HEK293T (cell line): ENCODE measurements at regions not wholly inside any gene's neighbourhood (a gene's known extent, or its start where the extent isn't known, plus 50 kb on each side); places are given as distances from the start of the nearest gene placed in this dataset.
"Not testable (repeated sequence)": the region's sequence is repeated elsewhere in the genome, so short reads cannot be mapped to it uniquely, and the experiment has no call there.

Experiments used
- CTCF ChIA-PET: fragments of 350-600 bp; formaldehyde crosslinking; extraction: SDS; loops from one replicate; lab custom pipeline; 2021; ENCODE audit warnings: antibody characterized with exemption, inconsistent platforms; lab: Yijun Ruan, JAX
- POLR2A ChIA-PET: fragments of 350-600 bp; formaldehyde crosslinking; extraction: SDS; loops from one replicate; lab custom pipeline; 2020; ENCODE audit warnings: antibody characterized with exemption, inconsistent platforms; lab: Yijun Ruan, JAX
- DNase-seq: peaks from one replicate; pipeline ENCODE4 v3.0.0; 2012; ENCODE audit warnings: mixed read lengths; ENCODE audit errors: extremely low spot score
- ARNT ChIP-seq: fragments of 450-650 bp; IDR thresholded peaks from 2 replicates; pipeline ENCODE4 v1.6.1; 2017; ENCODE audit warnings: mild to moderate bottlenecking
- BHLHE40 ChIP-seq: fragments of 450-650 bp; IDR thresholded peaks from 2 replicates; pipeline ENCODE4 v1.6.1; 2016; ENCODE audit warnings: mild to moderate bottlenecking, moderate library complexity, borderline replicate concordance
- CTBP1 ChIP-seq: fragments of 450-650 bp; IDR thresholded peaks from 2 replicates; pipeline ENCODE4 v1.6.1; 2016; ENCODE audit warnings: borderline replicate concordance
- ELF4 ChIP-seq: fragments of 450-650 bp; IDR thresholded peaks from 2 replicates; pipeline ENCODE4 v1.6.1; 2017; ENCODE audit warnings: antibody characterized with exemption
- FOXA1 ChIP-seq: fragments of 450-650 bp; IDR thresholded peaks from 2 replicates; pipeline ENCODE4 v1.6.1; 2016; ENCODE audit warnings: mild to moderate bottlenecking
- FOXK2 ChIP-seq: fragments of 450-650 bp; IDR thresholded peaks from 2 replicates; pipeline ENCODE4 v1.6.1; 2016; ENCODE audit warnings: mild to moderate bottlenecking
- FOXM1 ChIP-seq: fragments of 450-650 bp; IDR thresholded peaks from 2 replicates; pipeline ENCODE4 v1.6.1; 2017; ENCODE audit warnings: mild to moderate bottlenecking, borderline replicate concordance
- HDGF ChIP-seq: fragments of 450-650 bp; IDR thresholded peaks from 2 replicates; pipeline ENCODE4 v1.6.1; 2017; ENCODE audit warnings: antibody characterized with exemption, borderline replicate concordance
- L3MBTL2 ChIP-seq: fragments of 450-650 bp; conservative IDR thresholded peaks from 2 replicates; pipeline ENCODE4 v1.6.1; 2016; ENCODE audit warnings: mild to moderate bottlenecking
- LEF1 ChIP-seq: fragments of 450-650 bp; IDR thresholded peaks from 2 replicates; pipeline ENCODE4 v1.6.1; 2017; ENCODE audit warnings: mild to moderate bottlenecking, borderline replicate concordance
- NFRKB ChIP-seq: fragments of 450-650 bp; IDR thresholded peaks from 2 replicates; pipeline ENCODE4 v1.6.1; 2016; ENCODE audit warnings: mild to moderate bottlenecking, moderate library complexity
- SP1 ChIP-seq: fragments of 450-650 bp; IDR thresholded peaks from 2 replicates; pipeline ENCODE4 v1.6.1; 2017
- SUZ12 ChIP-seq: fragments of 450-650 bp; IDR thresholded peaks from 2 replicates; pipeline ENCODE4 v1.6.1; 2016; ENCODE audit warnings: mild to moderate bottlenecking
- TARDBP ChIP-seq: fragments of 450-650 bp; IDR thresholded peaks from 2 replicates; pipeline ENCODE4 v1.6.1; 2016
- ZNF384 ChIP-seq: fragments of 450-650 bp; IDR thresholded peaks from 2 replicates; pipeline ENCODE4 v1.6.1; 2016
- TF ChIP-seq, protein P1 (sequence below): fragments of 450-650 bp; IDR thresholded peaks from 2 replicates; pipeline ENCODE4 v1.6.1; 2016

DNA sequence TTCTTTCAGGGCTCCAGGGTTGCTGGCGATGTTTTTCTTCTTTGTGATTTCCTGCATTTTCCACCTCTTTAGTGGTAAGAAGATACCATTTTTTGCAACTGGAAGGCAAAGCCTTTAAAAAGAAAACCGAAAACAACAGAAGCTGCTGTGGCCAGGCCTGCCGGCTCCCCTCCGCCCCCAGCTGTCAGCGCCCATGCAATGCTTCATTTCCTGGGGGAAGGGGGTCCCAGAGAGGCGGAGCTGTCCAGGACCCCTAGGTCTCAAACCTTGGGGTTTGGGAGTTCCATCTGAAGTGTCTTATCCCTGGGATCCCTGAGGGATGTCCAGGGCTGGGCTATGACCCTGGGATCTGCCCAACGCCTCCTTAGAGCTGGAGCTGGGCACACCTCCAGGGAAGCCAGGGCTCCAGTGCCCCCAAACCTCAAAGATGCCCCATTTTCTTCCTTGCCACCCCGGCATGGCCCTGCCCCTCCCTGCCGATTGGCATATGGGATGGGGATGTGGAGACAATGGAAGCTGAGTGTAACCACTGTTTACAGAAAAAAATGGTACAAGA is 257.2 kb upstream of the MVB12B start:
- no peak for DNase-seq
- ChIA-PET POLR2A (no interaction called here), CTCF (no interaction called here)
- TF ChIP-seq FOXK2 (no peak), ZNF384 (no peak), ARNT (no peak), CTBP1 (no peak), NFRKB (no peak)
- TF ChIP-seq, protein P1, sequence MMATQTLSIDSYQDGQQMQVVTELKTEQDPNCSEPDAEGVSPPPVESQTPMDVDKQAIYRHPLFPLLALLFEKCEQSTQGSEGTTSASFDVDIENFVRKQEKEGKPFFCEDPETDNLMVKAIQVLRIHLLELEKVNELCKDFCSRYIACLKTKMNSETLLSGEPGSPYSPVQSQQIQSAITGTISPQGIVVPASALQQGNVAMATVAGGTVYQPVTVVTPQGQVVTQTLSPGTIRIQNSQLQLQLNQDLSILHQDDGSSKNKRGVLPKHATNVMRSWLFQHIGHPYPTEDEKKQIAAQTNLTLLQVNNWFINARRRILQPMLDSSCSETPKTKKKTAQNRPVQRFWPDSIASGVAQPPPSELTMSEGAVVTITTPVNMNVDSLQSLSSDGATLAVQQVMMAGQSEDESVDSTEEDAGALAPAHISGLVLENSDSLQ: no peak

DNA sequence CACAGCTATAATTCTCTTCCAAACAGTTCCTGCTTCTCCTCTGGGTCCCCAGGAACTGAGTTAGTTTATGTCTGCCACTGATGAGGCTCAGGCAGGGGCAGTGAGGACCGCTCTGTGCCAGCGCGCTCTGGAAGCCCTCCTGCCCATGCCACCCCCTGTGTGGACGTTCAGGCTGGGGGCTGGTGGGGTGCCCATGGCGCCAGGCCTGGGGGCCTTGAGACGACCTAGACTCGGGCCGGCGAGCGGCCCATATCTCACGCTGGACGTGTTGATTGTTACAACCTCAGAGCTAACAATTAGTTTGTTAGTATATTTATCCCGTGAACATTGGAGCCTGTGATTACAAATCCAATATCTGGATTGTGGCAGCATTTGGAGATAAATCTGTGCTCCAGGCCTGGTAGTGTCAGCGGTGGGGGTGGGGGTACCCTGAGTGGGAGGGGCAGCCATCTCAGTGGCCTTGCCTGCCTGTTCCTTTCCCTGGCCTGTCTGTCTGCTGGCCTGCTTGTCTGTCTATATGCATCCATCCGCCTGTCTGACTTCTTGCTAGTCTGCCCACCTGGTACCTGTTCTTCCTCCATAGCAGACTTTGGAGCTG is 256.5 kb upstream of the MVB12B start:
- ChIA-PET POLR2A (no interaction called here), CTCF (no interaction called here)
- TF ChIP-seq FOXA1 (no peak), CTBP1 (no peak), NFRKB (no peak), BHLHE40 (no peak), LEF1 (no peak), FOXM1 (no peak), ELF4 (no peak), TARDBP (no peak), ARNT (no peak), HDGF (no peak), L3MBTL2 (no peak), SP1 (no peak), FOXK2 (no peak), SUZ12 (no peak), ZNF384 (no peak)
- TF ChIP-seq, protein P1: no peak
- DNase-seq: no peak

DNA sequence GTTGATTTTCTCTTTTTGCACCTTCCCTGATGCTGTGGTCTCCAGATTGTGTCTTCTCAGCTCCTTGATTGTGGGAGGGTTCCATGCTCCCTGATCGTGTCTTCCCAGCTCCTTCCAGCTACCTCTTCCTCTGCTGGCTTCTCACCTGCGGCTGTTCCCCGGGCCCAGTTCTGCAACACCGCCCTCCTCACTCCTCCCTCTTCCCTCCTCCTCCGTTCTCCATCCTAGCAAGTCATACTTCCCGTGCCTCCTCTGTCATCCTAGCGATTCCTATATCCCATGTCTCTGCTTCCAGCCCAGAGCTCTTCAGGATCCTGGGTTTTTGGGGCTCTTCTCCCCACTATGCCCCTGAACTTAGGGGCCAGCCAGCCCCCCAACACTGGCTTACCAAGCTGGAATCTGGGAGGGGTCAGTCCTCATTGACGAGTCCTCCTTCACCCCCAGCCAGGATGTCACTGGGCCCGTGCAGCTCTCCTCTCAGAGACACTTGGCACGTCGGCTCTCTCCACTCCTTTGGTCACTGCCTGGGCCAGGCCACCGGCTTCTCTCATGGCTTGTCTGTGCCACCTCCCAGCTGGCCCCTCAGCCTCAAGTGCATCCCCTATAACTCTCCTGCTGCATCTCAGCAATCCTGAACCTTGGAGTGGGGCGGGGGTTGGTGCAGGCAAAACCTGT is 255.4 kb upstream of the MVB12B start:
- POLR2A ChIA-PET: no interaction called here
- no peak for TF ChIP-seq TARDBP
- no peak for TF ChIP-seq FOXM1
- no peak for TF ChIP-seq L3MBTL2
- no peak for TF ChIP-seq FOXK2
- TF ChIP-seq ZNF384: no peak
- TF ChIP-seq NFRKB: no peak
- CTCF ChIA-PET: no interaction called here
- no peak for DNase-seq

DNA sequence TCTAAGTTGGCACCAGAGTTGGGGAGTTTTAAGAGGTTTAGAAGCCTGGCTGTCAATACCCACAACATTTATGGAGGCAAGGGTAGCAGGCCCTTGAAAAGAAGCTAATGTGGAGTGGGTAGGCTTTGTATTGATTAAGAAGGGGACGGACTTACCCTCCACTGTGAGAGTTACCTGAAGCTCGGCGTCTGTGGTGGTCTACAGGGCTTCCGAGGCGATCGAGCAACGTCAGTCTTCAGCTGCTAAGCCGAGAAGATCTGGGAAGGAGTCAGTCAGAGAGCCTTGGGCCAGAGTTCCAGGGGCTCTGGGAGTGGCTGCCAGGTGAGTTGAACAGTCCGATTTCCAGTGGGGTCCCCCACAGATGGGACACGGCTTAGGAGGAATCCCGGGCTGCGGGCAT is 249.0 kb upstream of the MVB12B start:
- CTCF ChIA-PET, POLR2A ChIA-PET, DNase-seq: not testable (repeated sequence)

DNA sequence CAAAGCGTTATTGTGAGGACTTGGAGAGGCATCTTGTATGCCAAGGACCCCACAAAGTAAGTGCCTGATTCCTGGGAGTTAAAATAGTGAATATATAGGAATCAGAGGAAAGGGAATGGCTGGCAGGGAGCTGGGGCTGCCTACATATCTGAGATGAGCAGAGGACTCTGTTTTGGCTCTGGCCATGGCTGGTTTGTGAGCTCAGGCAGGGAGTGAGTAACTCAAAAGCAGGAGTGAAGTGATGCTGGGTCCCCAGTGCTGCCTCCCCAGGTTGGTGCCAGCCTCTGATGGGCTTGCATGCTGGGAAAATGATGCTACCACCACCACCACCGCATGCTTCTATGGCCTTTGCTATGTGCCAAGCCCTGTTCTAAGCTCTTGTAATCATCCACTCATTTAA is 246.0 kb upstream of the MVB12B start:
- CTCF ChIA-PET: no interaction called here
- POLR2A ChIA-PET: no interaction called here
- TF ChIP-seq NFRKB (no peak), SP1 (no peak), SUZ12 (no peak), FOXK2 (no peak), CTBP1 (no peak), ELF4 (no peak), LEF1 (no peak), HDGF (no peak), L3MBTL2 (no peak)
- no peak for DNase-seq

DNA sequence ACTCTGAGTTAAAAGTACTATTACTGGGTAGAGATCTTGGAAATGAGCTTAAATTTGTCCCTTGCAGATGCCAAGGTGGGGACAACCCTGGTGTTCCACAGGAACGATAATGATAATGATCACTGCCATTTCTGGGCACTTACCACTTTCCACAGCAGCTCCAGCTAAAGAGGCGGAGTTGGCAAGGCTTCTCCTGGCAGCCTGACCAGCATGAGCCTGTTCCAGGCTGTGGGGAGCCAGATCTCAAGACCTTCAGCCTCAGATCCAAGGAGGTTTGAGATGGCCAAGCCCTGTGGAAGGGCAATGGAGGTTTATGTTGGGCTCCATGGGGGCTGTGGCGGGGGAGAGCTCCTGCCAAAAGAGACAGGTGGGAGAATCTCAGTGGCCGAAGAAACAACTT is 244.9 kb upstream of the MVB12B start:
- TF ChIP-seq L3MBTL2 (no peak), NFRKB (no peak), BHLHE40 (no peak), SP1 (no peak), SUZ12 (no peak), CTBP1 (no peak), ARNT (no peak), TARDBP (no peak)
- TF ChIP-seq, protein P1: no peak
- DNase-seq: no peak
- POLR2A ChIA-PET: no interaction called here
- CTCF ChIA-PET: no interaction called here

DNA sequence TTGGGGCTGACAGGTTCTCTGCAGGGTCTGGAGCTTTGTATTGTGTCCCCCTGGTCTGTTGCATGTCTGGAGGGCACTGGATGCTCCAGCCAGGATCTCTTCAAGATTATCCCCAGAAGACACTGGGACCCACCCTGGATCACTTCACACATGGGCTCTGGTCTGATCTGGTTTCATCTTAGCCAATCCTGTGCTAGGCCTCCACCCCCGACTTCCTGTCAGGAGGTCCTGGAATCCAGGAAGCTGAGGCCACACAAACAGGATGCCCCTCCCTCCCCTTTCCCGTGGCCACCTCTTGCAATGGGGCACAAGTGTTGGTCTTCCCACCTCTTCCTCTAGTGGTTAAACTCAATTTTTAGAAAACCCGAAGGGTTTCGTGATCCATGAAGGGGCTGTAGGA is 242.6 kb upstream of the MVB12B start:
- no peak for DNase-seq
- POLR2A ChIA-PET: no interaction called here
- CTCF ChIA-PET: no interaction called here
- no peak for TF ChIP-seq CTBP1
- TF ChIP-seq HDGF: no peak
- no peak for TF ChIP-seq ARNT
- no peak for TF ChIP-seq FOXA1
- TF ChIP-seq SUZ12: no peak
- TF ChIP-seq, protein P1: no peak
- no peak for TF ChIP-seq LEF1
